ENCODE measurements at regions not wholly inside any gene's neighbourhood (a gene's known extent, or its start where the extent isn't known, plus 50 kb on each side); places are given as distances from the start of the nearest gene placed in this dataset.

- CTCF ChIA-PET = interaction anchor here (1.3 to 2.6 kb wide), 2 partner anchors 9 to 15 kb away, joined by 3 to 11 read pairs; no protein-coding TSS in a partner anchor
- POLR2A ChIA-PET = no interaction called here
- DNase-seq (ENCODE audit: extremely low spot score) = no peak
- TF ChIP-seq, protein P1, sequence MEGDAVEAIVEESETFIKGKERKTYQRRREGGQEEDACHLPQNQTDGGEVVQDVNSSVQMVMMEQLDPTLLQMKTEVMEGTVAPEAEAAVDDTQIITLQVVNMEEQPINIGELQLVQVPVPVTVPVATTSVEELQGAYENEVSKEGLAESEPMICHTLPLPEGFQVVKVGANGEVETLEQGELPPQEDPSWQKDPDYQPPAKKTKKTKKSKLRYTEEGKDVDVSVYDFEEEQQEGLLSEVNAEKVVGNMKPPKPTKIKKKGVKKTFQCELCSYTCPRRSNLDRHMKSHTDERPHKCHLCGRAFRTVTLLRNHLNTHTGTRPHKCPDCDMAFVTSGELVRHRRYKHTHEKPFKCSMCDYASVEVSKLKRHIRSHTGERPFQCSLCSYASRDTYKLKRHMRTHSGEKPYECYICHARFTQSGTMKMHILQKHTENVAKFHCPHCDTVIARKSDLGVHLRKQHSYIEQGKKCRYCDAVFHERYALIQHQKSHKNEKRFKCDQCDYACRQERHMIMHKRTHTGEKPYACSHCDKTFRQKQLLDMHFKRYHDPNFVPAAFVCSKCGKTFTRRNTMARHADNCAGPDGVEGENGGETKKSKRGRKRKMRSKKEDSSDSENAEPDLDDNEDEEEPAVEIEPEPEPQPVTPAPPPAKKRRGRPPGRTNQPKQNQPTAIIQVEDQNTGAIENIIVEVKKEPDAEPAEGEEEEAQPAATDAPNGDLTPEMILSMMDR (IDR thresholded peaks at IDR 0.05; ENCODE audit: control extremely low read depth, extremely low read depth, low read depth, missing control alignments) = no peak
Measured at GRCh38 chr6:164856138-164856537, 453.3 kb downstream of the C6orf118 start.

DNA sequence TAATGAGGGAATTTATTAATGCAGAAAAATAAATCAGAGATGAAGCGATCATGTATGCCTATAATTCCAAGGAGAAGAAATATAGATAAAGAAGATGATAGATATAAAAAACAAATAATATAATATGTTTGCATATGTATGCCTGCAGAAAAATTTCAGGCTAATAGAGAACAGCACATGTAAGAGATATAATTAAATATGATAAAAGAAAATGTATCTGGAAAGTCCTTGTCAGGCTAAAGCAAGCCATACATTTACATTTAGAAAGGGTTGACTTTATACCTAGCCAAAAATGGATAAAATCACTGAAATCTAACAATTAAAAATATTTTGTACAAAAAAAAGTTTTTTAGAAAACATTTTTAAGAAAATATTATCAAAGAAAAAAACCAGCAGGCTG, 454.1 kb downstream of the C6orf118 start:
- POLR2A ChIA-PET = no interaction called here
- no peak for DNase-seq (ENCODE audit: extremely low spot score)
- CTCF ChIA-PET = interaction anchor here (1.3 kb wide), 1 partner anchor 16 kb away, joined by 3 read pairs; no protein-coding TSS in a partner anchor
- TF ChIP-seq, protein P1 (IDR thresholded peaks at IDR 0.05; ENCODE audit: control extremely low read depth, extremely low read depth, low read depth, missing control alignments) = no peak

GRCh38 chr6:164854526-164854925, 454.9 kb downstream of the C6orf118 start:
- POLR2A ChIA-PET = no interaction called here
- DNase-seq (ENCODE audit: extremely low spot score) = no peak
- TF ChIP-seq, protein P1 (IDR thresholded peaks at IDR 0.05; ENCODE audit: control extremely low read depth, extremely low read depth, low read depth, missing control alignments) = no peak
- CTCF ChIA-PET = no interaction called here

GRCh38 chr6:164845773-164846172, 463.6 kb downstream of the C6orf118 start:
- CTCF ChIA-PET = interaction anchor here (3.1 kb wide), 1 partner anchor 11 kb away, joined by 11 read pairs; no protein-coding TSS in a partner anchor
- POLR2A ChIA-PET = no interaction called here
- no peak for DNase-seq (ENCODE audit: extremely low spot score)
- TF ChIP-seq, protein P1 (IDR thresholded peaks at IDR 0.05; ENCODE audit: control extremely low read depth, extremely low read depth, low read depth, missing control alignments) = no peak

GRCh38 chr6:164842085-164842484, 467.3 kb downstream of the C6orf118 start:
- CTCF ChIA-PET = no interaction called here
- no peak for DNase-seq (ENCODE audit: extremely low spot score)
- POLR2A ChIA-PET = no interaction called here

GRCh38 chr6:164838068-164838615, 471.3 kb downstream of the C6orf118 start:
- ChIA-PET POLR2A (no interaction called here), CTCF (interaction anchor here (0.9 to 1.4 kb wide), 3 partner anchors 12 to 306 kb away, joined by 3 to 6 read pairs (median 3); no protein-coding TSS in a partner anchor)
- TF ChIP-seq, protein P1 (IDR thresholded peaks at IDR 0.05; ENCODE audit: control extremely low read depth, extremely low read depth, low read depth, missing control alignments) = no peak
- no peak for DNase-seq (ENCODE audit: extremely low spot score)

More at GRCh38 chr6:164842085-164842484, 467.3 kb downstream of the C6orf118 start:
- TF ChIP-seq, protein P1 (IDR thresholded peaks at IDR 0.05; ENCODE audit: control extremely low read depth, extremely low read depth, low read depth, missing control alignments) = no peak

Measured in GM10248 (cell line).